SK-N-SH treated with all-trans-retinoic acid at 6 μM for 48 hours (cell line): ENCODE measurements at regions not wholly inside any gene's neighbourhood (a gene's known extent, or its start where the extent isn't known, plus 50 kb on each side); places are given as distances from the start of the nearest gene placed in this dataset.

ENCODE experiments used
- ATAC-seq: fragments of 200-7000 bp; cut with Tn5 transposase; 3 replicates; pipeline ENCODE4 v1.9.1; 2020; ENCODE audit warnings: mild to moderate bottlenecking, moderate library complexity
- ARNTL ChIP-seq: fragments of 450-650 bp; formaldehyde crosslinking; IDR thresholded peaks from 2 replicates; pipeline ENCODE4 v1.5.0; 2020; ENCODE audit warnings: low read depth, mild to moderate bottlenecking, moderate library complexity, borderline replicate concordance
- CREB5 ChIP-seq: fragments of 250-450 bp; sonication (Bioruptor Pico); IDR thresholded peaks from 2 replicates; pipeline ENCODE4 v1.5.1; 2020; ENCODE audit warnings: low read depth, mild to moderate bottlenecking, moderate library complexity
- CSDC2 ChIP-seq: fragments of 250-450 bp; sonication (Bioruptor Pico); IDR thresholded peaks from 2 replicates; pipeline ENCODE4 v1.5.0; 2020; ENCODE audit warnings: mild to moderate bottlenecking, moderate library complexity
- ESRRG ChIP-seq: fragments of 250-450 bp; sonication (Bioruptor Pico); IDR thresholded peaks from 2 replicates; pipeline ENCODE4 v1.6.1; 2021; ENCODE audit warnings: mild to moderate bottlenecking
- GLIS3 ChIP-seq: fragments of 250-450 bp; sonication (Bioruptor Pico); IDR thresholded peaks from 2 replicates; pipeline ENCODE4 v1.5.0; 2020; ENCODE audit warnings: mild to moderate bottlenecking, moderate library complexity
- ISL1 ChIP-seq: fragments of 250-450 bp; sonication (Bioruptor Pico); IDR thresholded peaks from 2 replicates; pipeline ENCODE4 v2.1.2; 2022; ENCODE audit warnings: mild to moderate bottlenecking, moderate library complexity
- OSR1 ChIP-seq: fragments of 250-450 bp; sonication (Bioruptor Pico); IDR thresholded peaks from 2 replicates; pipeline ENCODE4 v1.8.0; 2022; ENCODE audit warnings: moderate library complexity, mild to moderate bottlenecking, inconsistent platforms
- PATZ1 ChIP-seq: fragments of 250-450 bp; sonication (Bioruptor Pico); IDR thresholded peaks from 2 replicates; pipeline ENCODE4 v1.8.0; 2020; ENCODE audit warnings: mild to moderate bottlenecking, moderate library complexity, borderline replicate concordance
- POU6F1 ChIP-seq: fragments of 250-450 bp; sonication (Bioruptor Pico); IDR thresholded peaks from 2 replicates; pipeline ENCODE4 v1.8.0; 2021; ENCODE audit warnings: low read depth, mild to moderate bottlenecking, moderate library complexity, borderline replicate concordance
- PPARA ChIP-seq: fragments of 250-450 bp; sonication (Bioruptor Pico); IDR thresholded peaks from 2 replicates; pipeline ENCODE4 v1.5.0; 2020; ENCODE audit warnings: mild to moderate bottlenecking, borderline replicate concordance
- SNAI2 ChIP-seq: fragments of 250-450 bp; sonication (Bioruptor Pico); IDR thresholded peaks from 2 replicates; pipeline ENCODE4 v1.5.0; 2020; ENCODE audit warnings: mild to moderate bottlenecking, moderate library complexity
- TCF4 ChIP-seq: fragments of 250-450 bp; sonication (Bioruptor Pico); IDR thresholded peaks from 2 replicates; pipeline ENCODE4 v1.8.0; 2021; ENCODE audit warnings: mild to moderate bottlenecking, moderate library complexity, borderline replicate concordance
- TOX ChIP-seq: fragments of 250-450 bp; sonication (Bioruptor Pico); IDR thresholded peaks from 2 replicates; pipeline ENCODE4 v1.8.0; 2021; ENCODE audit warnings: mild to moderate bottlenecking, moderate library complexity, borderline replicate concordance
- TSHZ2 ChIP-seq: fragments of 250-450 bp; sonication (Bioruptor Pico); IDR thresholded peaks from 2 replicates; pipeline ENCODE4 v1.5.0; 2020; ENCODE audit warnings: mild to moderate bottlenecking, moderate library complexity
- ZC3H10 ChIP-seq: fragments of 250-450 bp; sonication (Bioruptor Pico); IDR thresholded peaks from 2 replicates; pipeline ENCODE4 v1.5.1; 2021; ENCODE audit warnings: mild to moderate bottlenecking, moderate library complexity
- ZFP30 ChIP-seq: fragments of 450-650 bp; formaldehyde crosslinking; IDR thresholded peaks from 2 replicates; pipeline ENCODE4 v1.5.0; 2022; ENCODE audit warnings: mild to moderate bottlenecking, moderate library complexity
- ZNF565 ChIP-seq: fragments of 450-650 bp; formaldehyde crosslinking; conservative IDR thresholded peaks from 2 replicates; pipeline ENCODE4 v1.5.0; 2020; ENCODE audit warnings: low read depth, mild to moderate bottlenecking, moderate library complexity
- ZNF70 ChIP-seq: fragments of 450-650 bp; formaldehyde crosslinking; IDR thresholded peaks from 2 replicates; pipeline ENCODE4 v1.5.0; 2020; ENCODE audit warnings: mild to moderate bottlenecking, moderate library complexity
- ZNF8 ChIP-seq: fragments of 450-650 bp; formaldehyde crosslinking; IDR thresholded peaks from 2 replicates; pipeline ENCODE4 v1.5.0; 2020; ENCODE audit warnings: mild to moderate bottlenecking, moderate library complexity

GRCh38 chr21:25360593-25360992 is 246.7 kb downstream of the MRPL39 start:
- peak; percentile 44; the same call in 1 of the 3 replicates for ATAC-seq
- TF ChIP-seq POU6F1 (CRISPR knock-in tag) (no peak), CSDC2 (CRISPR knock-in tag) (no peak), OSR1 (CRISPR knock-in tag) (no peak), CREB5 (CRISPR knock-in tag) (no peak), ISL1 (no peak)

GRCh38 chr21:25359724-25360123 is 247.6 kb downstream of the MRPL39 start:
- TF ChIP-seq ZFP30 (CRISPR knock-in tag) = no peak
- TF ChIP-seq CREB5 (CRISPR knock-in tag) = no peak
- TF ChIP-seq ZNF70 = no peak
- no peak for TF ChIP-seq ZC3H10 (CRISPR knock-in tag)
- no peak for TF ChIP-seq ZNF565
- TF ChIP-seq TOX (CRISPR knock-in tag) = no peak
- no peak for TF ChIP-seq SNAI2 (CRISPR knock-in tag)
- TF ChIP-seq TCF4 (CRISPR knock-in tag) = no peak
- no peak for TF ChIP-seq OSR1 (CRISPR knock-in tag)
- no peak for TF ChIP-seq ARNTL (CRISPR knock-in tag)
- no peak for TF ChIP-seq PATZ1
- TF ChIP-seq GLIS3 (CRISPR knock-in tag) = no peak
- no peak for ATAC-seq

- ATAC-seq = peak; percentile 70
- TF ChIP-seq ESRRG (CRISPR knock-in tag) (no peak), PATZ1 (no peak), TSHZ2 (no peak), TCF4 (CRISPR knock-in tag) (no peak), CSDC2 (CRISPR knock-in tag) (no peak), ZNF8 (CRISPR knock-in tag) (no peak), ZNF565 (no peak), ZNF70 (no peak), ZFP30 (CRISPR knock-in tag) (no peak), ZC3H10 (CRISPR knock-in tag) (no peak), SNAI2 (CRISPR knock-in tag) (no peak), GLIS3 (CRISPR knock-in tag) (no peak), ISL1 (no peak), PPARA (CRISPR knock-in tag) (no peak), TOX (CRISPR knock-in tag) (no peak)
- TF ChIP-seq, all 23 proteins: peak for 0
Observed at GRCh38 chr21:25350056-25350455, 257.2 kb downstream of the MRPL39 start.
